ENCODE measurements at regions not wholly inside any gene's neighbourhood (a gene's known extent, or its start where the extent isn't known, plus 50 kb on each side); places are given as distances from the start of the nearest gene placed in this dataset.
A peak's percentile ranks its signal among the peaks of the same experiment; 100 is the strongest.

GRCh38 chr6:6918216-6918983 is 189.4 kb upstream of the RREB1 start:
- DNase-seq (ENCODE audit: low read depth): peak; percentile 22

GRCh38 chr6:6919173-6919572 is 188.6 kb upstream of the RREB1 start:
- no peak for DNase-seq (ENCODE audit: low read depth)

GRCh38 chr6:6920114-6920986 is 187.4 kb upstream of the RREB1 start:
- DNase-seq (ENCODE audit: low read depth): no peak

- no peak for DNase-seq (ENCODE audit: low read depth)
Measured at GRCh38 chr6:6920987-6921313, 186.8 kb upstream of the RREB1 start.

- DNase-seq (ENCODE audit: low read depth): no peak
Measured at GRCh38 chr6:6922166-6922565, 185.6 kb upstream of the RREB1 start.

- no peak for DNase-seq (ENCODE audit: low read depth)
Measured at GRCh38 chr6:6923605-6924004, 184.2 kb upstream of the RREB1 start.

- DNase-seq (ENCODE audit: low read depth): no peak
Measured at GRCh38 chr6:6924708-6925107, 183.1 kb upstream of the RREB1 start.

GRCh38 chr6:6925391-6926164 is 182.2 kb upstream of the RREB1 start:
- DNase-seq (ENCODE audit: low read depth): no peak

- no peak for DNase-seq (ENCODE audit: low read depth)
Measured at GRCh38 chr6:6926856-6927255, 180.9 kb upstream of the RREB1 start.

GRCh38 chr6:6927521-6928361 is 180.0 kb upstream of the RREB1 start:
- no peak for DNase-seq (ENCODE audit: low read depth)

- DNase-seq (ENCODE audit: low read depth): no peak
Measured at GRCh38 chr6:6930223-6930880, 177.4 kb upstream of the RREB1 start.

GRCh38 chr6:6931071-6932025 is 176.4 kb upstream of the RREB1 start:
- DNase-seq (ENCODE audit: low read depth): no peak

GRCh38 chr6:6932341-6932740 is 175.4 kb upstream of the RREB1 start:
- DNase-seq (ENCODE audit: low read depth): no peak

GRCh38 chr6:6932968-6933367 is 174.8 kb upstream of the RREB1 start:
- DNase-seq (ENCODE audit: low read depth): no peak

GRCh38 chr6:6940031-6941025 is 167.4 kb upstream of the RREB1 start:
- no peak for DNase-seq (ENCODE audit: low read depth)

GRCh38 chr6:6941201-6941600 is 166.6 kb upstream of the RREB1 start:
- DNase-seq (ENCODE audit: low read depth): no peak

GRCh38 chr6:6942091-6942490 is 165.7 kb upstream of the RREB1 start:
- no peak for DNase-seq (ENCODE audit: low read depth)

GRCh38 chr6:6942831-6943230 is 164.9 kb upstream of the RREB1 start:
- DNase-seq (ENCODE audit: low read depth): peak; percentile 21

GRCh38 chr6:6943421-6943820 is 164.3 kb upstream of the RREB1 start:
- no peak for DNase-seq (ENCODE audit: low read depth)

Data from GM04503 (cell line).